OCI-LY7 (cell line): ENCODE measurements at regions not wholly inside any gene's neighbourhood (a gene's known extent, or its start where the extent isn't known, plus 50 kb on each side); places are given as distances from the start of the nearest gene placed in this dataset.

Experiments used
- CTCF ChIP-seq: fragments of 200-600 bp; sonication (generic); conservative IDR thresholded peaks from 2 replicates; pipeline ENCODE4 v1.5.1; 2014; ENCODE audit warnings: mild to moderate bottlenecking, antibody characterized with exemption, low read length, moderate library complexity, mixed read lengths
- EZH2phosphoT487 ChIP-seq: fragments of 200-600 bp; sonication (generic); IDR thresholded peaks from 2 replicates; pipeline ENCODE4 v1.6.1; 2018; ENCODE audit warnings: low read depth, borderline replicate concordance, mild to moderate bottlenecking, mixed run types, antibody characterized with exemption, low read length, moderate library complexity, mixed read lengths

GRCh38 chr6:19976411-19977129 lies 139.4 kb downstream of the ID4 start:
- TF ChIP-seq CTCF, result no peak
- TF ChIP-seq EZH2phosphoT487, result no peak
